ENCODE measurements at regions not wholly inside any gene's neighbourhood (a gene's known extent, or its start where the extent isn't known, plus 50 kb on each side); places are given as distances from the start of the nearest gene placed in this dataset.

- no peaks in the 10 kb centered on the region for H3K4me1 ChIP-seq (ENCODE audit: control insufficient read depth in 1 of 2, insufficient read depth in 1 of 2, low read depth in 1 of 2, low read length in 1 of 2)
- no peaks in the 10 kb centered on the region for H3K9me3 ChIP-seq
- no peak overlapping the region for H3K27ac ChIP-seq
- no peaks in the 10 kb centered on the region for H3K36me3 ChIP-seq
- no peak overlapping the region for H3K4me3 ChIP-seq (ENCODE audit: low read depth in 1 of 2, low read length in 1 of 2)
- H3K27me3 ChIP-seq = no peaks in the 10 kb centered on the region
- TF ChIP-seq, protein P1, sequence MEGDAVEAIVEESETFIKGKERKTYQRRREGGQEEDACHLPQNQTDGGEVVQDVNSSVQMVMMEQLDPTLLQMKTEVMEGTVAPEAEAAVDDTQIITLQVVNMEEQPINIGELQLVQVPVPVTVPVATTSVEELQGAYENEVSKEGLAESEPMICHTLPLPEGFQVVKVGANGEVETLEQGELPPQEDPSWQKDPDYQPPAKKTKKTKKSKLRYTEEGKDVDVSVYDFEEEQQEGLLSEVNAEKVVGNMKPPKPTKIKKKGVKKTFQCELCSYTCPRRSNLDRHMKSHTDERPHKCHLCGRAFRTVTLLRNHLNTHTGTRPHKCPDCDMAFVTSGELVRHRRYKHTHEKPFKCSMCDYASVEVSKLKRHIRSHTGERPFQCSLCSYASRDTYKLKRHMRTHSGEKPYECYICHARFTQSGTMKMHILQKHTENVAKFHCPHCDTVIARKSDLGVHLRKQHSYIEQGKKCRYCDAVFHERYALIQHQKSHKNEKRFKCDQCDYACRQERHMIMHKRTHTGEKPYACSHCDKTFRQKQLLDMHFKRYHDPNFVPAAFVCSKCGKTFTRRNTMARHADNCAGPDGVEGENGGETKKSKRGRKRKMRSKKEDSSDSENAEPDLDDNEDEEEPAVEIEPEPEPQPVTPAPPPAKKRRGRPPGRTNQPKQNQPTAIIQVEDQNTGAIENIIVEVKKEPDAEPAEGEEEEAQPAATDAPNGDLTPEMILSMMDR (IDR thresholded peaks at IDR 0.05) = no peak
These were observed 53.8 kb upstream of the ZNF618 start for GRCh38 chr9:113822315-113822714.

DNA sequence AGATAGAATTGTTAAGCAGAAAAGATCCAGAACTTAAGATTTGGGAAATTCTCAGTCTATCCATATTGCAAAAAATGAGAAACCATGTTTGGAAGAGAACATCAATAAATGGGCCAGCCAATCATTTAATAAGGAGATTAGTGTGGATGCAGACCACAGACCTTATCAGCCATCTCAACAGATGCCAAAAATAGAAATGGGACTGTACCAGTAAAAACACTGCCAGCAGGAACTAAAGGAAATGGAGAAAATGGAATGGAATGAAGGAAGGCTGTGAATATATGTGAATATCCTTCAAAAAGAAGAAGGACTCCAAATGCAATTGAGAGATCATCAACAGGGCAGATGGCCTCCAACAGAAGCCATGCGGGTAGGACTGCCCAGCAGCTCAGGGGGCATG, 52.7 kb upstream of the ZNF618 start:
- H3K27ac ChIP-seq = no peak overlapping the region
- no peaks in the 10 kb centered on the region for H3K27me3 ChIP-seq
- H3K9me3 ChIP-seq = no peaks in the 10 kb centered on the region
- no peaks in the 10 kb centered on the region for H3K4me1 ChIP-seq (ENCODE audit: control insufficient read depth in 1 of 2, insufficient read depth in 1 of 2, low read depth in 1 of 2, low read length in 1 of 2)
- no peaks in the 10 kb centered on the region for H3K36me3 ChIP-seq
- no peak overlapping the region for H3K4me3 ChIP-seq (ENCODE audit: low read depth in 1 of 2, low read length in 1 of 2)
- TF ChIP-seq, protein P1 (IDR thresholded peaks at IDR 0.05) = no peak

All from neutrophil (primary cell).